K562 (cell line): ENCODE measurements at regions not wholly inside any gene's neighbourhood (a gene's known extent, or its start where the extent isn't known, plus 50 kb on each side); places are given as distances from the start of the nearest gene placed in this dataset.

Source experiments
- ATAC-seq: fragments of 200-7000 bp; cut with Tn5 transposase; 3 replicates; pipeline ENCODE4 v1.9.1; 2020; ENCODE audit warnings: moderate library complexity
- BruUV-seq: library from RNA; stranded (reverse); fragments of 400-500 nt; replicated peaks from 2 replicates; lab custom pipeline; 2021; lab: Mats Ljungman, UMichigan
- CTCF ChIA-PET: fragments of 300-600 bp; formaldehyde crosslinking; extraction: SDS; loops from one replicate; lab custom pipeline; 2021; ENCODE audit warnings: low intra/inter-chr PET ratio; lab: Yijun Ruan, JAX
- POLR2A ChIA-PET: fragments of 300-600, 350-650 bp; sonication (Branson Sonifier 250); formaldehyde crosslinking; extraction: SDS; loops from one replicate; lab custom pipeline; 2021; ENCODE audit warnings: antibody characterized with exemption, inconsistent platforms; lab: Yijun Ruan, JAX
- DNase-seq, 4 experiments: peaks; one replicate each; pipeline versions ENCODE4 v3.0.0 to v3.0.0-alpha.2; 2011 to 2018; ENCODE audit warnings: low spot score in 3 of 4, mixed read lengths in 3 of 4; ENCODE audit errors: extremely low read depth in 1 of 4
- FAIRE-seq: peaks from 2 replicates; lab custom pipeline; 2011; peaks lifted over from hg19 to GRCh38; lab: Jason Lieb, UNC
- H2AFZ ChIP-seq: 2 replicates; pipeline ENCODE4 v1.6.0; 2011; ENCODE audit warnings: low read depth, low read length, control low read depth, inconsistent platforms
- H3K27ac ChIP-seq: fragments of 200-600 bp; 3 replicates; pipeline ENCODE4 v1.8.0; 2011; ENCODE audit warnings: low read depth, mild to moderate bottlenecking, control low read depth, inconsistent platforms, low read length, moderate library complexity, mixed read lengths; ENCODE audit errors: extremely low read depth
- H3K27me3 ChIP-seq, 2 experiments: fragments of 300-600 bp in 1 of 2; 2 replicates in 1 of 2; 3 replicates in 1 of 2; pipeline versions ENCODE4 v1.6.0 to v1.8.0; 2011; ENCODE audit warnings: inconsistent platforms in 2 of 2, low read length in 2 of 2, mild to moderate bottlenecking in 1 of 2, mixed read lengths in 1 of 2, moderate library complexity in 1 of 2; ENCODE audit not compliant: control insufficient read depth in 2 of 2, insufficient read depth in 2 of 2
- H3K36me3 ChIP-seq: fragments of 300-600 bp; 3 replicates; pipeline ENCODE4 v1.8.0; 2011; ENCODE audit warnings: mild to moderate bottlenecking, low read length, inconsistent platforms; ENCODE audit not compliant: control insufficient read depth, insufficient read depth
- H3K4me1 ChIP-seq, 2 experiments: fragments of 200-600 bp in 1 of 2; replicated peaks in 1 of 2; 2 replicates in 1 of 2; 3 replicates in 1 of 2; pipeline versions ENCODE4 v1.5.1 to v1.8.0; 2011; ENCODE audit warnings: inconsistent platforms in 2 of 2, low read length in 2 of 2, mild to moderate bottlenecking in 1 of 2, mixed read lengths in 1 of 2, moderate library complexity in 1 of 2; ENCODE audit not compliant: control insufficient read depth in 2 of 2, insufficient read depth in 2 of 2
- H3K4me2 ChIP-seq: 2 replicates; pipeline ENCODE4 v1.6.1; 2011; ENCODE audit warnings: low read length, control low read depth, inconsistent platforms, mixed read lengths; ENCODE audit not compliant: insufficient read depth
- H3K4me3 ChIP-seq: fragments of 200-600 bp; sonication (generic), shearing (Covaris generic); 2 replicates; pipeline ENCODE4 v1.5.1; 2016; ENCODE audit warnings: control low read depth, inconsistent platforms
- H3K79me2 ChIP-seq: fragments of 200-600 bp; 3 replicates; pipeline ENCODE4 v1.8.0; 2011; ENCODE audit warnings: low read length, inconsistent platforms; ENCODE audit not compliant: control insufficient read depth, insufficient read depth
- H3K9ac ChIP-seq, 2 experiments: 2 replicates each; pipeline versions ENCODE4 v1.6.0 to v1.6.1; 2011; ENCODE audit warnings: low read depth in 2 of 2, low read length in 2 of 2, control low read depth in 1 of 2, inconsistent platforms in 1 of 2, mild to moderate bottlenecking in 1 of 2, mixed read lengths in 1 of 2; ENCODE audit not compliant: insufficient read depth in 1 of 2
- H3K9me1 ChIP-seq: one replicate; pipeline ENCODE4 v1.6.0; 2011; ENCODE audit warnings: inconsistent platforms, mild to moderate bottlenecking, low read length, moderate library complexity; ENCODE audit not compliant: control insufficient read depth, insufficient read depth
- H3K9me3 ChIP-seq: replicated peaks from 2 replicates; pipeline ENCODE4 v1.5.1; 2011; ENCODE audit warnings: low read depth, low read length, inconsistent platforms; ENCODE audit not compliant: control insufficient read depth, insufficient read depth
- H4K20me1 ChIP-seq: replicated peaks from 2 replicates; pipeline ENCODE4 v1.6.1; 2011; ENCODE audit warnings: low read length, inconsistent platforms, mixed read lengths; ENCODE audit not compliant: control insufficient read depth, insufficient read depth
- CEBPZ ChIP-seq: fragments of 150-350 bp; IDR thresholded peaks from 2 replicates; pipeline ENCODE4 v1.6.1; 2014; ENCODE audit warnings: low read depth, mild to moderate bottlenecking, low read length, borderline replicate concordance
- KAT8 ChIP-seq: fragments of 450-650 bp; IDR thresholded peaks from 2 replicates; pipeline ENCODE4 v1.6.1; 2016; ENCODE audit warnings: low read depth, mild to moderate bottlenecking
- NBN ChIP-seq: fragments of 450-650 bp; IDR thresholded peaks from 2 replicates; pipeline ENCODE4 v1.6.1; 2016; ENCODE audit warnings: low read depth, mild to moderate bottlenecking
- NR2F6 ChIP-seq: fragments of 450-650 bp; formaldehyde crosslinking; IDR thresholded peaks from 2 replicates; pipeline ENCODE4 v1.4.0; 2020; ENCODE audit warnings: mild to moderate bottlenecking
- POLR2AphosphoS5 ChIP-seq: IDR thresholded peaks from 2 replicates; pipeline ENCODE4 v1.6.1; 2011; ENCODE audit warnings: mild to moderate bottlenecking, low read depth, low read length, moderate library complexity; ENCODE audit not compliant: control insufficient read depth, insufficient read depth
- PTRF ChIP-seq: fragments of 450-650 bp; IDR thresholded peaks from 2 replicates; pipeline ENCODE4 v1.6.1; 2016; ENCODE audit warnings: mild to moderate bottlenecking, missing genetic modification characterization, missing compliant biosample characterization
- RCOR1 ChIP-seq, 2 experiments: IDR thresholded peaks; 2 replicates each; pipeline ENCODE4 v1.6.1; 2012; ENCODE audit warnings: low read depth in 2 of 2, low read length in 2 of 2, borderline replicate concordance in 1 of 2, improper control_type of control experiment in 1 of 2
- ZFP36 ChIP-seq: fragments of 150-350 bp; IDR thresholded peaks from 2 replicates; pipeline ENCODE4 v1.6.1; 2018; ENCODE audit warnings: low read length, low read depth; ENCODE audit not compliant: partially characterized antibody
- ZNF584 ChIP-seq: fragments of 200-800 bp; sonication (Bioruptor generic); IDR thresholded peaks from 2 replicates; pipeline ENCODE4 v1.6.1; 2016; ENCODE audit warnings: low read depth, mild to moderate bottlenecking, missing genetic modification characterization, missing compliant biosample characterization
- ZNF589 ChIP-seq: fragments of 200-800 bp; sonication (Bioruptor generic); IDR thresholded peaks from 2 replicates; pipeline ENCODE4 v1.6.1; 2016; ENCODE audit warnings: low read depth, missing genetic modification characterization, missing compliant biosample characterization
- WGBS: fragments of 100-300 bp; shearing (Covaris generic); methylation state at CpG from one replicate; pipeline ENCODE4 v1.1.6; 2016; ENCODE audit warnings: low coverage, mixed read lengths; ENCODE audit not compliant: insufficient coverage; ENCODE audit errors: missing lambda C conversion rate; 5-methylcytosine and 5-hydroxymethylcytosine counted together
- in situ Hi-C: fragments of 300-500 bp; cut with MboI; formaldehyde crosslinking; loops from 4 replicates; pipeline ENCODE4 v1.15.0; 2018; ENCODE audit warnings: inconsistent platforms, mixed read lengths
- intact Hi-C: fragments of 100-400 bp; cut with micrococcal nuclease; formaldehyde crosslinking; loops from 2 replicates; pipeline ENCODE4 v1.14.2; 2022
- TF ChIP-seq, protein P1 (sequence below): fragments of 250-450 bp; sonication (Bioruptor Pico); IDR thresholded peaks from 2 replicates; pipeline ENCODE4 v1.4.0; 2020; ENCODE audit warnings: mild to moderate bottlenecking
- TF ChIP-seq, protein P2 (sequence below): fragments of 250-450 bp; sonication (Bioruptor Pico); IDR thresholded peaks from 2 replicates; pipeline ENCODE4 v1.4.0; 2020; ENCODE audit warnings: mild to moderate bottlenecking, moderate library complexity

GRCh38 chr13:85140192-85140591 is 659.0 kb downstream of the SLITRK6 start:
- ATAC-seq (no peak), DNase-seq (no peak), FAIRE-seq (no peak)
- no TSS peak for BruUV-seq
- Histone ChIP-seq H2AFZ (no peak overlapping the region), H3K9ac (no peak overlapping the region), H3K36me3 (no peaks in the 10 kb centered on the region), H3K4me3 (no peak overlapping the region), H3K9me1 (no peaks in the 10 kb centered on the region), H3K27ac (no peak overlapping the region), H3K9me3 (no peaks in the 10 kb centered on the region), H3K4me1 (no peaks in the 10 kb centered on the region), H3K79me2 (no peaks in the 10 kb centered on the region), H3K4me2 (no peak overlapping the region), H3K27me3 (no peaks in the 10 kb centered on the region), H4K20me1 (no peaks in the 10 kb centered on the region)
- WGBS: 0% methylated on average over 1 of the region's 1 CpG
- CTCF ChIA-PET: no interaction called here
- TF ChIP-seq PTRF (tag) (no peak), RCOR1 (IDR thresholded peaks at IDR 0.05; ENCODE audit: borderline replicate concordance in 1 of 2, low read depth in 2 of 2, low read length in 2 of 2) (no peak), POLR2AphosphoS5 (no peak), ZNF589 (CRISPR knock-in tag) (no peak), ZFP36 (no peak), ZNF584 (CRISPR knock-in tag) (no peak), CEBPZ (no peak), NBN (no peak), KAT8 (no peak), NR2F6 (CRISPR knock-in tag) (no peak)
- TF ChIP-seq, protein P1, sequence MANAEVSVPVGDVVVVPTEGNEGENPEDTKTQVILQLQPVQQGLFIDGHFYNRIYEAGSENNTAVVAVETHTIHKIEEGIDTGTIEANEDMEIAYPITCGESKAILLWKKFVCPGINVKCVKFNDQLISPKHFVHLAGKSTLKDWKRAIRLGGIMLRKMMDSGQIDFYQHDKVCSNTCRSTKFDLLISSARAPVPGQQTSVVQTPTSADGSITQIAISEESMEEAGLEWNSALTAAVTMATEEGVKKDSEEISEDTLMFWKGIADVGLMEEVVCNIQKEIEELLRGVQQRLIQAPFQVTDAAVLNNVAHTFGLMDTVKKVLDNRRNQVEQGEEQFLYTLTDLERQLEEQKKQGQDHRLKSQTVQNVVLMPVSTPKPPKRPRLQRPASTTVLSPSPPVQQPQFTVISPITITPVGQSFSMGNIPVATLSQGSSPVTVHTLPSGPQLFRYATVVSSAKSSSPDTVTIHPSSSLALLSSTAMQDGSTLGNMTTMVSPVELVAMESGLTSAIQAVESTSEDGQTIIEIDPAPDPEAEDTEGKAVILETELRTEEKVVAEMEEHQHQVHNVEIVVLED: no peak
- TF ChIP-seq, protein P2, sequence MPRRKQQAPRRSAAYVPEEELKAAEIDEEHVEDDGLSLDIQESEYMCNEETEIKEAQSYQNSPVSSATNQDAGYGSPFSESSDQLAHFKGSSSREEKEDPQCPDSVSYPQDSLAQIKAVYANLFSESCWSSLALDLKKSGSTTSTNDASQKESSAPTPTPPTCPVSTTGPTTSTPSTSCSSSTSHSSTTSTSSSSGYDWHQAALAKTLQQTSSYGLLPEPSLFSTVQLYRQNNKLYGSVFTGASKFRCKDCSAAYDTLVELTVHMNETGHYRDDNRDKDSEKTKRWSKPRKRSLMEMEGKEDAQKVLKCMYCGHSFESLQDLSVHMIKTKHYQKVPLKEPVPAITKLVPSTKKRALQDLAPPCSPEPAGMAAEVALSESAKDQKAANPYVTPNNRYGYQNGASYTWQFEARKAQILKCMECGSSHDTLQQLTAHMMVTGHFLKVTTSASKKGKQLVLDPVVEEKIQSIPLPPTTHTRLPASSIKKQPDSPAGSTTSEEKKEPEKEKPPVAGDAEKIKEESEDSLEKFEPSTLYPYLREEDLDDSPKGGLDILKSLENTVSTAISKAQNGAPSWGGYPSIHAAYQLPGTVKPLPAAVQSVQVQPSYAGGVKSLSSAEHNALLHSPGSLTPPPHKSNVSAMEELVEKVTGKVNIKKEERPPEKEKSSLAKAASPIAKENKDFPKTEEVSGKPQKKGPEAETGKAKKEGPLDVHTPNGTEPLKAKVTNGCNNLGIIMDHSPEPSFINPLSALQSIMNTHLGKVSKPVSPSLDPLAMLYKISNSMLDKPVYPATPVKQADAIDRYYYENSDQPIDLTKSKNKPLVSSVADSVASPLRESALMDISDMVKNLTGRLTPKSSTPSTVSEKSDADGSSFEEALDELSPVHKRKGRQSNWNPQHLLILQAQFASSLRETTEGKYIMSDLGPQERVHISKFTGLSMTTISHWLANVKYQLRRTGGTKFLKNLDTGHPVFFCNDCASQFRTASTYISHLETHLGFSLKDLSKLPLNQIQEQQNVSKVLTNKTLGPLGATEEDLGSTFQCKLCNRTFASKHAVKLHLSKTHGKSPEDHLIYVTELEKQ: no peak
- intact Hi-C loops (no loop called here), in situ Hi-C loops (no loop called here)
- POLR2A ChIA-PET: no interaction called here
